Putamen (tissue), 1 donor: ENCODE measurements at regions not wholly inside any gene's neighbourhood (a gene's known extent, or its start where the extent isn't known, plus 50 kb on each side); places are given as distances from the start of the nearest gene placed in this dataset.

Experiments used
- DNase-seq: peaks from one replicate; pipeline ENCODE4 v3.0.0-alpha.2; 2016; ENCODE audit warnings: low spot score

DNA sequence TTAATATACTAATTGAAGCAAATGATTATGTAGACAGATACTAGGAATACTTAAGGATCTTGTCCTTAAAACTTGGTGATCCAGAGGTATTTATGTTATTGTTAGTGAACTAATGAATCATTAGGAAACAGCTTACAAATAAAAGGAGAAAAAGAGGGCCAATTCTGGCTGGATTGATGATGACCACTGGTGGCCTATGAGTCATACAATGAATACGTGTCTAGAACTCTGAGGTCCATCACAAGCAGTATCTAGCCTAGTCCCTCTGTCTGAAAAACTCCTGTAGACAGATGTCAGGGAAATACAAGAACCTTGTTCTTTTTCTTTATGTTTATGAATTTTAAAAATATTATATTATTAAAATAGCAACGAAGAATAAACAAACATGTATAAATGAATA is 51.7 kb upstream of the RTL1 start:
- DNase-seq: no peak

DNA sequence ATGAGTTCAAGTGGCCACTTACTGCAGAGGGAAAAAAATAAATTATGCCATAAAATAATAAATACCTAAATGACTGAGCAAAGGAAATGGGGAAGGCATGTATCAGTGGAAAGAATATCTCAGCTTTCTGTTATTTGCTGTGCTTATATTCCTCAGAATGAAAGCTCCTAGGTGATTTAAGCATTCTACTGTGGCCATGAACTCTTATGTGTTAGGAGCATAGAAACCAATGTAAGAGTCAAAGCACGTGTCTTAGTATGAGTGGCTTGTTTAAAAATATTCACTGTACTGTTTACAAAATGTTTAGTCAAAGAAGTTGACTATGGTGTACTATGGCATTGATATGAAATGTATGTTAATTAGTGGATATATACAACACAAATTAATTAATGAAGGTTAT is 59.0 kb upstream of the RTL1 start:
- DNase-seq: no peak

DNA sequence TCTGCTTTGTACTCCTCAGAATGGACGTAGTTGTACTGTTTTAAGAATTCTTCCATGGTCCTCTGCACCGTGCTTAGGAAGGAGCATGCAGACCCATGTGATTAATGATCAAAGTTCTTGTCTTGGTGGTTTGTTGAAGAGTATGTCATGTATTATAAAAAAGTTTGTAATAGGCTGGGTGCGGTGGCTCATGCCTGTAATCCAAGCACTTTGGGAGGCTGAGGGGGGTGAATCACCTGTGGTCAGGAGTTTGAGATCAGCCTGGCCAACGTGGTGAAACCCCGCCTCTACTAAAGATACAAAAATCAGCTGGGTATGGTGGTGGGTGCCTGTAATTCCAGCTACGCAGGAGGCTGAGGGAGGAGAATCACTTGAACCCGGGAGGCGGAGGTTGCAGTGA is 61.8 kb upstream of the RTL1 start:
- DNase-seq: no peak

DNA sequence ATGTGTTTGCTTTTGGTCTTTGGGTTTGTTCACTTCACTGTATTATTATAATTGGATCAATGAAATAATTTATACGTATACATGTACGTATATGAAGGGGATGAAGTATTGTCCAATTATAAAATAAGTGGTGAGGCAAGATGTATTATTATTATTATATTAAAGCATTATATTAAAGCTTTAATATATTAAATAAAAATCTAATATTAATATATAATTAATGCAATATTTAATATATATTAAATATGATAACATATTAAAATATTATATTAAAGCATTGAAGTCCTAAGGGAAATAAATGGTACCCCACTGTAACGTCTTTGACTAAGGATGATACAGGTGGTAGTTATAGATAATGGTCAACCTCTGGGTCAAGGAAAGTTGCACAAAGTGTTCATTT is 63.7 kb upstream of the RTL1 start:
- DNase-seq: no peak

DNA sequence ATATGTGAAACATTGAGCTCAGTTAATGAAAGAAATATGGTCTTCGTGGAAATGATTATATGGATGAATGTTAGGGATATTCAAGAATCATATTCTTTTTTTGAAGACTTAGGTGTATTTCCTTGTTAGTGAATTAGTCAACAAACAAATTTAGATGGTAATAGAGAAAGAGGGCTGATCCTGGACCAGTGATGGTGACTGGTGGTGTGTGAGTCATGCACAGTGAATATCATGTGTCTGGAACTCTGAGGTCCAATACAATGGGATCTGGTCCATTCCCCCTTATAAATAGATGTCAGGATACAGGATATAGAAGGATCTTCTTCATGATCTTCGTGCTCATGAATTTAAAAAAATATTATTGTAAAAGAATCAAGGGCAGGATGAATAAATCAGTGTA is 64.4 kb upstream of the RTL1 start:
- DNase-seq: no peak

DNA sequence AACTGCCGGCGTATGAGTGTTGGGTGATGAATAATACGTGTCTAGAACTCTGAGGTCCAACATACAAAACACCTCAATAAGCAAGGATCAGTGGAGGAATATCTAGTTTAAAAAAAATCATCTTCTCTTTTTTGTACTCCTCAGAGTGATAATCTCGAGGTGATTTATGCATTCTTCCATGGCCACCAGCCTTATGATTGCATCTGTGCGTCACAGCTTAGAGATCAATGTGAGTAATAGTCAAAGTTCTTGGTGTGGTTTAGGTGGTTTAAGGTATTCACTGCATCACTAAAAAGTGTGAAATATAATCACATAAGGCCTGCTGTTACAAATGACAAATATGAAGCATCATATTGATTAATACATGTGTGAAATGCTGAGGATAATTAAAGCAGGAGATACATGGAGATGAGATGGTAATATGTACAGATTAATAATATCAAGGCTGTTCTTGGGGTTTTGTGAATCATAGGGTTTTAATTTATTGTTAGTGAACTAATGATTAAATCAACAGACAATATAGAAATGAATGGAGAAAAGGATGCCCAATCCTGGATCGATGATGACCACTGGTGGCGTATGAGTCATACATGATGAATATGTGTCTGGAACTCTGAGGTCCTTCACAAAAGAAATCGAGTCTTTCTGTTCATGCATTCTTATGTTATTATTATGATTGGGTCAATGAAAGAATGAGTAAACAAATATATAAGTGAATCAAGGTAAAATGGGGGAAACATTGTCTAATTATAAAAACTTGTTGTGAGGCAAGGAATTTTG is 68.8 kb upstream of the RTL1 start:
- no peak for DNase-seq

DNA sequence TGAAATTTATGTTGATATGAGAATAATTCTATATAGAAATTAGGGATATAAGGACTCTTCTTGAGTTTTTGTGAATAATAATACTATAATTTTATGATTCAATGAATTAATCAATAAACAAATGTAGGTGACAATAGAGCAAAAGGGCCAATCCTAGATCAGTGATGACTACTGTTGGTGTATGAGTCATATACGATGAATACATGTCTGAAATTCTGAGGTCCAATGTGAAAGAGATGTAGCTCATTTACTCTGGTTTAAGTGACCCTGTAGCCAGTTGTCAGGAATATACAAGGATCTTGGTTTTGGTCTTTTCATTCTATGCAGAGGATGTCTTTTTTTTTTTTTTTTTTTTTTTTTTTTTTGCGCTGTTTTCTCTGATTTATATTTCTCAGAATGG is 72.1 kb upstream of the RTL1 start:
- DNase-seq: no peak

DNA sequence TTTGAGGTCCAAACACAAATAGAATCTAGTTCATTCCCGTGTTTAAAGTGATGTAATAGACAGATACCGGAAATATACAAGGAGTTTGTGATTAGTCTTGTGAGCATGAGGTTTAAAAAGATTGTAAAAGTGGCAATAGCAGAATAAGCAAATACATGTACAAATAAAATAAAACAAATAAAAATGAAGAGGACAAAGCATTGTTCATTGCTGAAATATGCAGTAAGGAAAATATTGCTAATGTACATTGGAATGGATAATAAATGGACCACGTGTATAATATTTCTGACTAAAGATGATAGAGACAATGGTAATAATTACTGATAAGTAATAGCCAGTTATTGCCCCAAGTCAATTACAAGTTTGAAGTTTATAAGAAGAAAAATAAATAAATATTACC is 75.6 kb upstream of the RTL1 start:
- no peak for DNase-seq

DNA sequence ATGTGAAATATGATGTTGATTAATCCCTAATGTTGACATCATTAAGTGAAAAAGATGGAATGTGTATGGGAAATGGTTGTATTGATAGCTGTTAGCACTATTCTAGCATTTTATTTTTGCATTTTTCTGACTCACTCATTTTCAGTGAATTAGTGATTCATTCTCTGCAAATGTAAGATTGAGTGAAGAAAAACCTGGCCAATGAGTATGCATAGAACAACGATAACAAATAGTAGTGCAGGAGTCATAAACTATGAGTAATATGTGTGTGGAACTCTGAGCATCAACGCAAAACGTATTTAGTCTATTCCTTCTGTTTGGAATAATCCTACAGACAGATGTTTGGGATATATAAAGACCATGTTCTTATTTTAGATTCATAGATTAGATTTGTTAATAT is 76.3 kb upstream of the RTL1 start:
- no peak for DNase-seq

DNA sequence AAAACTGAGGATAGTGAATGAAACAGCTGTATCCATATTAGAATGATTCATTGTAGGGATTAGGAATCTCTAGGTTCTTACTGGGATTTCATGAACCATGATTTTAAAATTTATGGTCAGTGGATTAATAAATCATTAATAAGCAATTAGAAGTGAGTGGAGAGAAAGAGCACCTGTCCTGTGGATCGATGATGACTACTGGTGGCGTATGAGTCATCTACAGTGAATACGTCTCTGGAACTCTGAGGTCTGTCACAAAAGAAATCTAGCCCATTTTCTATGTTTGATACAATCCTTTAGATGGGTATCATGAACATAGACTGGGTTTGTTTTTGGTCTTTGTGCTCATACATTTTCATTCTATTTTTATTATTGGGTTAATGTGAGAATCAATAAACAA is 77.3 kb upstream of the RTL1 start:
- no peak for DNase-seq

DNA sequence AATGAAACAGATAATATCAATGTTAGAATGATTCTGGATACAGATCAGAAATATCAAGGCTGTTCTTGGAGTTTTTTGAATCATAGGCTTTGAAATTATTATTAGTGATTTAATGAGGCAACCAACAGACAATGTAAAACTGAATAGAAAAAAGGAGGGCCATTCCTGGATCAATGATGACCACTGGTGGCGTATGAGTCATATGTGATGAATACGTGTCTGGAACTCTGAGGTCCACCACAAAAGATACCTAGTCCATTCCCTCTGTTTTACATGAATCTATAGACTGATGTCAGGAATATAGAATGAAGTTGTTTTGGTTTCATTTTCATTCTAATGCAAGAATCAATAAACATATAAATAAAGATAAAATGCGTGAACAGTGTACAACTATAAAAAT is 78.3 kb upstream of the RTL1 start:
- DNase-seq: no peak

DNA sequence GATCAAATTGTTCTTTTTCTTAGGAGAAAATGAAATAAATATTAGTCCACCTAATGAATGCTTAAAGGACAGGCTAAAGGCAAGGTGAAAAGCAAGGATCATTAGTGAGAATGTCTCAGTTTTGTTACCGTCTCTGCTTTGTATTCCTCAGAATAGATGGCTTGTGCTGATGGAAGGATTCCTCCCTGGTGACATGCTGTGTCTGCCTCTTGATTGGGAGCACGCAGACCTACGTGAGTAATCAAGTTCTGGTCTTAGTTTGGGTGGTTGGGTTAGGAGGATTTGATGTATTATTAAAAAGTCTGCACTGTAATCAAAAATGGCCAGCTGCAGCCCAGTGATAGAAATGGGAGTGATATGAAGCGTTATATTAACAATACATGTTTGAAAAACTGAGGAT is 78.8 kb upstream of the RTL1 start:
- DNase-seq: no peak

DNA sequence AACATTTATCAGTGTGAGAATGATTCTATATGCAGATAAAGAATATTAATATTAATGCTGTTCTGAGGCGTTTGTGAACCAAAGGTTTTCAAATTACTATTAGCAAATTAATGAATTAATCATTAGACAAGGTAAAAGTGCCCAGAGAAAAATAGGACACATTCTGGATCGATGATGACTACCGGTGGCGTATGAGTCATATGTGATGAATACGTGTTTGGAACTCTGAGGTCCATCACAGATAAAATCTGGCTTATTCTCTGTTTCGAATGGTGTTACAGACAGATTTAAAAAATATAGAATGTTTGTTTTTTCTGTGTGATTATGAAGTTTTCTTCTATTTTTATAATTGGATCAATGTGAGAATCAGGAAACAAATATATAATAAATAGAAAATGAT is 79.2 kb upstream of the RTL1 start:
- DNase-seq: no peak

DNA sequence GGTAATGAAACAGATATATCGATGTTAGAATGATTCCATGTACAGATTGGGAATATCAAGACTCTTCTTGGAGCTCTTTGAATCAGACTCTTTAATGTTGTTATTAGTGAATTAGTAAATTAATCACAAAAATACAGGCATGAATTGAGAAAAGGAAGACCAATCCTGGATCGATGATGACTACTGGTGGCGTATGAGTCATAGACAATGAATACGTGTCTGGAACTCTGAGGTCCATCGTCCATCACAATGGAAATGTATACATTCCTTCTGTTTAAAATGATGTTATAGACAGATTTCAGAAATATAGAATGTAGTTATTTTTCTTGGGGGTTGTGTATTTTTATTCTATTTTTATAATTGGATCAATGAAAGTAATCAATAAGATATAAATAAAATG is 80.2 kb upstream of the RTL1 start:
- DNase-seq: no peak

DNA sequence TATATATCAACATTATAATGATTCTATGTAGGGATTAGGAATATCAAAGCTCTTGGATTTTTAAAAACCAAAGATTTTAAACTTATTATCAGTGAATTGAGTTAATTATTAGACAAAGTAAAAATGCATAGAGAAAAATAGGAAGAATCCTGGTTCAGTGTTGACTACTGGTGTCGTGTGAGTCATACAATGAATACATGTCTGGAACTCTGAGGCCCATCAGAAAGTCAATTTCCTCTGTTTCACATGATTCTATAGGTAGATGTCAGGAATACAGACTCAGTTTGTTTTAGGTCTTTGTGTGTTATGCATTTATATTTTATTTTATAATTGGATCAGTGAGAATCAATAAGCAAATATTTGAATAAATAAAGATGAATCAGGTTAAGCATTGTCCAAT is 84.5 kb upstream of the RTL1 start:
- DNase-seq: no peak

DNA sequence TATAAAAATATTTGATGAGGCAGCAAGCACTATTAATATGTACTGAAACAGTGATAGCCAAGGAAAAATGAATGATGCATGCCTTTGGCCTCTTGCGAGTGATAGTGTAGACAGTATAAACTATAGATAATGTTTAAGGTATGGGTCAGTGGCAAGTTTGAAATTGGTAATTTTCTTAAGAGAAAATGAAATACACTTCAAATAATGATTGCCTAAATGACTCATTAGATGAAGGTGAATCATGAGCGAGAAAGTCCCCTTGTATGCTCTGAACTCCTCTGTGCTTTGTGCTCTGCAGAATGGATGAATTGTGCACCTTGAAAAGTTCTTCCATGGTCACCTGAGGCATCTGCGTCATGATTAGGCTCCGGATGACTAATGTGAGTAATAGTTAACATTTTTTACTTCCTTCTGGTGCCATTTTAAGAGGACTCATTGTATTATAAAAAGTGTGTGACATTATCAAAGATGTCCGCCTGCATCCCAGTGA is 84.9 kb upstream of the RTL1 start:
- no peak for DNase-seq

DNA sequence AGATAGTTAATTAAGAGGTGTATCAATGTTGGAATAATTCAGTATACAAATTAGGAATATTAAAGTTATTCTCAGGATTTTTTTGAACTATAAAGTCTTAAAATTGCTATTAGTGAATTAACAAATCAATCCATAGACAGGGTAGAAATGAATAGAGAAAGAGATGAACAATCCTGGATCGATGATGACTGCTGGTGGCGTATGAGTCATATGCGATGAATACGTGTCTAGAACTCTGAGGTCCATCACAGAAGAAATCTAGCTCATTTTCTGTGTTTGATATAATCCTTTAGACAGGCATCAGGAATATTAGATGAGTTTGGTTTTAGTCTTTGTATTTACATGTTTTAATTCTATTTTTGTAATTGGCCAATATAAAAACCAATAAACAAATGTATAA is 85.4 kb upstream of the RTL1 start:
- DNase-seq: no peak

DNA sequence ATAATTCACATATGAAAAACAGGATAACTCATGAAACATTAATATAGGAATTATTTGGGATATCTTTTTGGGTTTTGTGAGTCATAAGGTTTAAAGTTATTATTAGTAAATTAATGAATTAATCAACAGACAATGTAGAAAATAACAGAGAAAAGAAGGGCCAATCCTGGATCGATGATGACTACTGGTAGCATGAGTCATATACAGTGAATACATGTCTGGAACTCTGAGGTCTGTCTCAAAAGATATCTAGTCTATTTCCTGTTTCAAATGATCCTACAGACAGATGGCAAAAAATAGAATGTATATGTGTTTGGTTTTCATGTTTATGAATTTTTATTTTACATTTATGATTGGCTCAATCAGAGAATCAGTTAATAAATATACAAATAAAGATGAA is 86.4 kb upstream of the RTL1 start:
- DNase-seq: no peak

DNA sequence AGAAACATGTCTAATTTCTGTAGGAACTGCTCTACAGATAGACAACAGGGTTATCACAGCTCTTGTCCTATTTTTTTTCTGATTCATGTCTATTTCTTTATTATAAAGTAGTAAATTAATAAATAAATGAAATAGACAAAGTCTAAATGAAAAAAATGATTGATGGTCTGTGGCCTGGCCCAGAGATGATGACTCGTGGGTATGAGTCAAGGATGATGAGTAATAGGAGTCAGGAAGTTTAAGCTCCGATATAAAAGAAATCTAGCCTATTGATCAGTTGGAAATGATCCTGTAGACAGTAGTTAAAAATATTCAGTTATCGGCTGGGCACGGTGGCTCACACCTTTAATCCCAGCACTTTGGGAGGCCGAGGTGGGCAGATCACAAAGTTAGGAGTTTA is 90.6 kb upstream of the RTL1 start:
- DNase-seq: no peak

DNA sequence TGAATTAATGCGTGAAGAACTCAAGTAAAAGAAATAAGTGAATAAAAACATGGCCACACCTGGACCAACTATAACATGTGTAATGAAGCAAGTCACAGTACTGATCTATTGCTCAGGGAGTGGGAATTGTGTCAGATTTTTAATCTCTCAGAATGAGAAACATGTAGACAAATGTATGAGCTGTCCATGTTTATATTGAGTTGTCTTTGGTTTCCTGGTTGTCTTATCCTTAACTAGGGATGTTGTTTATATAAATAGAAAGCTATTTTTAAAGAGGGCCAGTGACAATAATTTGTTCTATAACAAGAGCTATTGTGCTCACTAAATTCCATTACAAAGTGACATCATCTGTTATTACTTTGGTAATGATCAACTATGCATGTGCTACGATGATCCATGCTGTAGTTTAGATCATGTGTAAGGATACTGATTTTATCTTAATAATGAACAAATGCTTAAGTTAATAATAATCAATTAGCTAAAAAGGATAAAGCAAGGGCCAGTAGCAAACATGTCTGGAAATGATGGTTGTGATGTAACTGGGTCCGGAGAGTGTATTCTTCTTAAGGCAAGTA is 91.3 kb upstream of the RTL1 start:
- no peak for DNase-seq

DNA sequence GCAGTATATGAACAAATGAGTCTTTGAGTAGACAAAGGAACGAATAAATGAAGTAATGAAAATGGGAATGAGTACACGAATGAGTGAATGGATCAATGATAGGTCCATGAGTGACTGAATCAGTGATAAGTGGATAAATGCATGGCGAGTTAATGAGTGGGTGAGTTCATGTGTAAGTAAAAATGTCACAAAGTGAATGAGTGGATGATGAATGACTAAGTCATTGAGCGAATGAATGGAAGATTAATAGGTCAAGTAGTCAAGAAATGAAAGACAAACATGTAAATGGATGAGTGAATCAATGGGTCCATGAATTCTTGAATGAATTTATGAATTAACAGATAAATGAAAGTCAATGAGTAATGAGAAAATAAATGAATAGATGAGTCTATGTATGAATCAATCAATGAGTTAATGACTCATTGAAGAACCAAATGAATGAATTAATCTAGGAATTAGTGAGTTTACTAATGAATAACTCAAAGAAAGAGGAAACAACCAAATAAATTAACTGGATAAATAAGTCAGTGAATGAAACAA is 97.3 kb upstream of the RTL1 start:
- DNase-seq: no peak

DNA sequence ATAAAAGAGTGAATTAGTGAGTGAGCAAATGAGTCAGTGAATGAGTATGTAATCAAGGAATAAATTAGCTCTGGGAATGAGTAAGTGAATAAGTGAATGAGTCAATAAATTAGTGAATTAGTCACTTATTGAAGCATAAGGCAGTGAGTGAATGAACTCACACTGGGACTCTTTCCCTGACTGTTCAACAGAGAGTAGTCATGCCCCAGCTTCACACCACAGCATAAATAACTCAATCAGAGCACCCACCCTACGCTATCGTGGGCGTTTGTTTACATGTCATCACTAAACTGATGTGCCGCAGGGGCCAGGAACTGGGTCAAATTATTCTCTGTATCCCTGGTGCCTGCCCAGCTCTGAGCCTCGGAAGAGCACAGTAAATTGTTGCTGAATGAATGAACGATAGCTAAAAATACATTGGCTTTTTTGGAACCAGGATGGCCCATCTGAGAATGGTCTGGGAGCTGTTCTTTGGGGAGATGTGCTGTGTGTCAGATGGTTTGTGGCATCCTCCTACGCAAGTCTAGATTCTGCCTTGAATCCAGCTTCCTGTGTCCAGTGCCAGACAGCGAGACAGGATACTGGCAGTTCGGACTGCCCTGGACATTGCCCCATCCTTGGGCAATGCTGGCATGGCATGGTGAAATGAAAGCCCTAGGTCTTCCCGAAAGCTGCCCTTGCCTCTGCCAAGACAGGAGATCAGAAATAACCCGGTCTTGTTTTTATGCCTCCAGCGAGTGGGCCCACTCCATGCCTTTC is 98.0 kb upstream of the RTL1 start:
- DNase-seq: no peak

DNA sequence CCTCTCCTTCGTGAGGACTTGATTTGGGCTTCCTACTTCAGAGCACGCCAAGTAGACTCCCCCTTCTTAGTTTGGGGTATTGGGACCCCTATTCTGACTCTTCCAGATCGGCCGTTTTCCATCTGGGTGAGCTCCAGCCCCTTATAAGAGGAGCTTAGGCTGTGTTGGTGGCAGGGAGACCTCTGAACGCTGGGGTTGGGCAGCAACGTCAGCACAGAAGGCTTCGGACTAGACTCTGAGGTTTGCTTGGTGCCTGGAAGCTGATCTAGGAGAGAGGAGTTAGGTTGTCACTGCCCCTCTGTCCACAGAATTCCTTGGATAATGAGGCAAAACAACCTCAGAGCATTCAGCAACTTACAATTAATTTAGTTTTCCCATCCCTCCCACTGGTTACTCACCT is 99.2 kb upstream of the RTL1 start:
- no peak for DNase-seq
